Heart right ventricle (tissue), 16 donors: ENCODE measurements at regions not wholly inside any gene's neighbourhood (a gene's known extent, or its start where the extent isn't known, plus 50 kb on each side); places are given as distances from the start of the nearest gene placed in this dataset.

Experiments used
- ATAC-seq, 8 donors: fragments of 200-7000 bp; cut with Tn5 transposase; one replicate each; pipeline ENCODE4 v1.9.1; 2020; ENCODE audit warnings: mild to moderate bottlenecking in 8 of 8, moderate library complexity in 8 of 8, moderate number of reproducible peaks in 1 of 8
- DNase-seq, 2 donors: peaks; one replicate each; pipeline ENCODE4 v3.0.0-alpha.2; 2020
- H3K27ac ChIP-seq, 10 donors: fragments of 200-600 bp; sonication (generic) in 2 of 10; one replicate each; pipeline versions ENCODE4 v1.5.0 to v1.8.0; 2020 to 2022; ENCODE audit warnings: mild to moderate bottlenecking in 3 of 10
- H3K27me3 ChIP-seq, 7 donors: fragments of 200-600 bp; one replicate each; pipeline ENCODE4 v1.8.0; 2021 to 2022; ENCODE audit warnings: mild to moderate bottlenecking in 2 of 7
- H3K36me3 ChIP-seq, 9 donors: fragments of 200-600 bp; sonication (generic) in 1 of 9; one replicate each; pipeline versions ENCODE4 v1.5.0 to v1.8.0; 2020 to 2022; ENCODE audit warnings: mild to moderate bottlenecking in 2 of 9
- H3K4me1 ChIP-seq, 9 donors: fragments of 200-600 bp; sonication (generic) in 1 of 9; one replicate each; pipeline versions ENCODE4 v1.5.0 to v1.8.0; 2020 to 2022; ENCODE audit warnings: mild to moderate bottlenecking in 4 of 9
- H3K4me3 ChIP-seq, 10 donors: fragments of 200-600 bp; sonication (generic) in 2 of 10; one replicate each; pipeline versions ENCODE4 v1.5.0 to v1.8.0; 2020 to 2022; ENCODE audit warnings: mild to moderate bottlenecking in 7 of 10, moderate library complexity in 2 of 10
- H3K9me3 ChIP-seq, 11 donors: fragments of 200-600 bp in 10 of 11; sonication (generic) in 2 of 11; one replicate each; pipeline versions ENCODE4 v1.5.0 to v1.8.0; 2013 to 2022; ENCODE audit warnings: mild to moderate bottlenecking in 2 of 11, control low read depth in 1 of 11, moderate library complexity in 1 of 11
- WGBS, 2 donors: extraction: QIAGEN DNeasy Blood & Tissue Kit; methylation state at CpG; one replicate each; pipeline ENCODE4 v1.1.7; 2013; ENCODE audit warnings: inconsistent platforms in 1 of 2; 5-methylcytosine and 5-hydroxymethylcytosine counted together
- intact Hi-C, 10 donors: fragments of 100-400 bp; cut with DNase I; formaldehyde crosslinking; loops; one replicate each; pipeline versions ENCODE4 v1.11.1 to v1.14.2; 2022
- TF ChIP-seq, protein P1 (sequence below), 9 donors: fragments of 200-600 bp; sonication (generic) in 2 of 9; IDR thresholded peaks; one replicate each; pipeline versions ENCODE4 v1.5.0 to v1.8.0; 2021 to 2022; ENCODE audit warnings: antibody characterized with exemption in 9 of 9, mild to moderate bottlenecking in 5 of 9, moderate library complexity in 1 of 9
- donor health status: Arrhythmogenic right ventricular cardiomyopathy.
- donor health status: ischemic (EF 13 %, LVEDD 7.1; RV severe dilation, severe dysfunction).
- donor health status: healthy with polysubstance abuse.
- donor health status: DM: no; HTN: yes; CAD: no.
- donor health status: DM: no; HTN: no; CAD: no.
- donor health status: ischemic (EF 25% LVEDD 6.9; RV normal size, moderate dysfunction).
- donor health status: ischemic (EF 25% LVEDD 5.7; RV mildly dilated, moderate dysfunction).
- donor health status: healthy.
- donor health status: DM: yes; HTN: yes; CAD: no.
- donor health status: Ischemic cardiomyopathy.
- donor health status: ischemic (EF 35%, LVEDD 5.7; RV mildly dilated, moderate dysfunction).
- donor health status: nonischemic (EF 11% LVEDD 7.7; RV severe dilation, severe dysfunction).
- donor health status: DM: yes; HTN: yes; CAD: no.
- donor health status: PGD.
- donor health status: ischemic (EF 29% LVEDD 5.4; RV normal size, mild dysfunction).
- donor health status: nonischemic (EF 23%, LVEDD 6.1; RV moderate dilation, normal function).

DNA sequence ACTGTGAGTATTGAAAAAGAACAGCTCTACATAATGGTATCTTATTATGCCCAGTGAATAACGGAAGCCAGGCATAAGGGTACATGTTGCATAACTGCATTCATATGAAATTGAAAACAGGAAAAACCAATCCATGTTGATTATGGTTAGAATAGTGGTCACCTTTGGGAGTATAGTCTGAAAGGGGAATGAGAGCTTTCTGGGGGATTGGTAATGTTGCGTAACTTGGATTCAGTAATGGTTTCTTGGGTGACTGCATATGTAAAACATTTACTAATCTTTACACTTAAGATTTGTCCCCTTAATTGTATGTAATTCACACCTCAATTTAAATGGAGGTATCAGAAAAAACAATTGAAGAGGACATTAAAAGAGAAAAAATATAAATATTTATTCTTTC lies 292.1 kb downstream of the LMO4 start:
- ATAC-seq, result no peak
- TF ChIP-seq, protein P1, sequence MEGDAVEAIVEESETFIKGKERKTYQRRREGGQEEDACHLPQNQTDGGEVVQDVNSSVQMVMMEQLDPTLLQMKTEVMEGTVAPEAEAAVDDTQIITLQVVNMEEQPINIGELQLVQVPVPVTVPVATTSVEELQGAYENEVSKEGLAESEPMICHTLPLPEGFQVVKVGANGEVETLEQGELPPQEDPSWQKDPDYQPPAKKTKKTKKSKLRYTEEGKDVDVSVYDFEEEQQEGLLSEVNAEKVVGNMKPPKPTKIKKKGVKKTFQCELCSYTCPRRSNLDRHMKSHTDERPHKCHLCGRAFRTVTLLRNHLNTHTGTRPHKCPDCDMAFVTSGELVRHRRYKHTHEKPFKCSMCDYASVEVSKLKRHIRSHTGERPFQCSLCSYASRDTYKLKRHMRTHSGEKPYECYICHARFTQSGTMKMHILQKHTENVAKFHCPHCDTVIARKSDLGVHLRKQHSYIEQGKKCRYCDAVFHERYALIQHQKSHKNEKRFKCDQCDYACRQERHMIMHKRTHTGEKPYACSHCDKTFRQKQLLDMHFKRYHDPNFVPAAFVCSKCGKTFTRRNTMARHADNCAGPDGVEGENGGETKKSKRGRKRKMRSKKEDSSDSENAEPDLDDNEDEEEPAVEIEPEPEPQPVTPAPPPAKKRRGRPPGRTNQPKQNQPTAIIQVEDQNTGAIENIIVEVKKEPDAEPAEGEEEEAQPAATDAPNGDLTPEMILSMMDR (IDR thresholded peaks at IDR 0.05), result no peak
- WGBS, 2 donors, result 92 to 97% methylated on average over 2 of the region's 2 CpGs
- no peak for DNase-seq
- H3K9me3 ChIP-seq, result peaks cover 0 to 16% (median 0%) of the 10 kb centered on the region in 11 donors
- H3K4me3 ChIP-seq, result no peak overlapping the region
- H3K36me3 ChIP-seq, result no peaks in the 10 kb centered on the region
- intact Hi-C loops, result no loop called here
- H3K27me3 ChIP-seq, result no peaks in the 10 kb centered on the region
- peaks cover 0 to 4% (median 0%) of the 10 kb centered on the region in 9 donors for H3K4me1 ChIP-seq
- no peak overlapping the region for H3K27ac ChIP-seq

DNA sequence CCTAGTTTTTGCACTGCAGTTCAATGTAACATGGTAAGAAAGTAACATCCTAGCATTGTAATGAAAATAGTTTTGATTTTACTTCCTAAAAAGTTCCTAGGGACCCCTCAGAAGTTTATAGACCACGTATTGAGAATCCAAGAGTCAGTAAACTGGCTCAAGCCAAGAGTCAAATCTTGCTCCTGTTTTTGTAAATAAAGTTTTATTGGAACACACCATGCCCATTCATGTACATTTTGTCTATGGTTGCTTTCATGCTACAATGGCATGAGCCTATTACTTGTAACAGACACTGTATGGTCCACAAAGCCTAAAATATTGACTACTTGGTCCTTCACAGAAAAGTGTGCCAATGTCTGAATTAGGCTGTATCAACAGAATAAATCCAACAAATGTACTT lies 301.0 kb downstream of the LMO4 start:
- Histone ChIP-seq H3K27me3 (peaks cover 0 to 4% (median 0%) of the 10 kb centered on the region in 7 donors), H3K4me1 (no peaks in the 10 kb centered on the region), H3K36me3 (no peaks in the 10 kb centered on the region), H3K9me3 (peaks cover 0 to 9% (median 0%) of the 10 kb centered on the region in 11 donors), H3K4me3 (no peak overlapping the region), H3K27ac (no peak overlapping the region)
- TF ChIP-seq, protein P1 (IDR thresholded peaks at IDR 0.05), result no peak
- 79 to 90% methylated on average over 1 of the region's 1 CpG for WGBS, 2 donors
- DNase-seq, result no peak
- intact Hi-C loops, result no loop called here
- no peak for ATAC-seq

GRCh38 chr1:87632232-87632631 lies 303.6 kb downstream of the LMO4 start:
- WGBS, 2 donors, result 85 to 86% methylated on average over 3 of the region's 3 CpGs
- no peaks in the 10 kb centered on the region for H3K36me3 ChIP-seq
- no peak overlapping the region for H3K27ac ChIP-seq
- no peaks in the 10 kb centered on the region for H3K4me1 ChIP-seq
- peaks cover 0 to 16% (median 0%) of the 10 kb centered on the region in 11 donors for H3K9me3 ChIP-seq
- peaks cover 0 to 4% (median 0%) of the 10 kb centered on the region in 7 donors for H3K27me3 ChIP-seq
- DNase-seq (no peak), ATAC-seq (no peak)
- intact Hi-C loops, result no loop called here
- TF ChIP-seq, protein P1 (IDR thresholded peaks at IDR 0.05), result no peak
- no peak overlapping the region for H3K4me3 ChIP-seq

DNA sequence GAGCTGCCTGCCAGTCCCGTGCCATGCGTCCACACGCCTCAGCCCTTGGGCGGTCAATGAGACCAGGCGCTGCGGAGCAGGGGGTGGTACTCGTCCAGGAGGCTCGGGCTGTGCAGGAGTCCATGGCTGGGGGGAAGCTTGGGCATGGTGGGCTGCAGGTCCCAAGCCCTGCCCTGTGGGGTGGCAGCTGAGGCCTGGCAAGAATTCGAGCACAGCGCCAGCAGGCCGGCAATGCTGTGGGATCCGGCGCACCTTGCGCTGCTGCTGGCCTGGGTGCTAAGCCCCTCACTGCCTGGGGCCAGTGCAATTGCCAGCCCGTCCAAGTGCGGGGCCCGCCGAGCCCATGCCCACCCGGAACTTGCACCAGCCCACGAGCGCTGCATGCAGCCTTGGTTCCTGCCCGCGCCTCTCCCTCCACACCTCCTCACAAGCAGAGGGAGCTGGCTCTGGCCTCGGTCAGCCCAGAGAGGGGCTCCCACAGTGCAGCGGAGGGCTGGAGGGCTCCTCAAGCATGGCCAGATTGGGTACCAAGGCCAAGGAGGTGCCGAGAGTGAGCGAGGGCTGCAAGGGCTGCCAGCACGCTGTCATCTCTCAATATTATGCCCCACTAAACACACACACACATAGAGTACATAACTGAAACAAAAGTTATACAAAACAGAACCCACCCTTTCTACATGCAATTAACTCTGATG lies 307.7 kb downstream of the LMO4 start:
- TF ChIP-seq, protein P1 (IDR thresholded peaks at IDR 0.05), result no peak
- no peaks in the 10 kb centered on the region for H3K36me3 ChIP-seq
- H3K4me1 ChIP-seq, result no peaks in the 10 kb centered on the region
- H3K27me3 ChIP-seq, result peaks cover 0 to 3% (median 0%) of the 10 kb centered on the region in 7 donors
- intact Hi-C loops, result no loop called here
- DNase-seq (no peak), ATAC-seq (peak in 1 of 8 donors; percentile 18)
- WGBS, 2 donors, result 94 to 96% methylated on average over 28 of the region's 28 CpGs
- H3K27ac ChIP-seq, result no peak overlapping the region
- peaks cover 0 to 16% (median 0%) of the 10 kb centered on the region in 11 donors for H3K9me3 ChIP-seq
- H3K4me3 ChIP-seq, result no peak overlapping the region
